ENCODE measurements at regions not wholly inside any gene's neighbourhood (a gene's known extent, or its start where the extent isn't known, plus 50 kb on each side); places are given as distances from the start of the nearest gene placed in this dataset.
A peak's percentile ranks its signal among the peaks of the same experiment; 100 is the strongest.

- TF ChIP-seq ZFP3 (CRISPR knock-in tag; IDR thresholded peaks at IDR 0.05), result peak; percentile 61; the same call in 1 of the 2 replicates
- peak; percentile 89; the same call in 1 of the 2 replicates for TF ChIP-seq PATZ1 (CRISPR knock-in tag; IDR thresholded peaks at IDR 0.05; ENCODE audit: borderline replicate concordance)
- no peak for TF ChIP-seq ESRRG (CRISPR knock-in tag; IDR thresholded peaks at IDR 0.05)
- no peak for TF ChIP-seq ARNTL (CRISPR knock-in tag; IDR thresholded peaks at IDR 0.05; ENCODE audit: borderline replicate concordance, low read depth)
- no peak for TF ChIP-seq GLIS3 (CRISPR knock-in tag; IDR thresholded peaks at IDR 0.05)
- TF ChIP-seq TSHZ2 (CRISPR knock-in tag; IDR thresholded peaks at IDR 0.05), result peak; percentile 69
- peak; percentile 90; the same call in 1 of the 2 replicates for TF ChIP-seq CSDC2 (CRISPR knock-in tag; IDR thresholded peaks at IDR 0.05)
- ATAC-seq, result peak; percentile 80
Measured at GRCh38 chr9:129496473-129497004, 124.4 kb downstream of the C9orf50 start.

GRCh38 chr9:129495620-129496472 lies 125.1 kb downstream of the C9orf50 start:
- TF ChIP-seq ZNF70 (CRISPR knock-in tag; IDR thresholded peaks at IDR 0.05) (peak; percentile 38; the same call in 1 of the 2 replicates), ZFP3 (CRISPR knock-in tag; IDR thresholded peaks at IDR 0.05) (0 out of 2 replicates have a peak, but pooled peaks have one; percentile 62), ZNF565 (CRISPR knock-in tag; conservative IDR thresholded peaks at IDR 0.05; ENCODE audit: low read depth) (peak; percentile 73; the same call in 1 of the 2 replicates), POU6F1 (CRISPR knock-in tag; IDR thresholded peaks at IDR 0.05; ENCODE audit: borderline replicate concordance, low read depth) (no peak), ISL1 (CRISPR knock-in tag; IDR thresholded peaks at IDR 0.05) (peak; percentile 42; the same call in 1 of the 2 replicates), TSHZ2 (CRISPR knock-in tag; IDR thresholded peaks at IDR 0.05) (peak; percentile 71; the same call in 1 of the 2 replicates), OSR1 (CRISPR knock-in tag; IDR thresholded peaks at IDR 0.05) (no peak), ARNTL (CRISPR knock-in tag; IDR thresholded peaks at IDR 0.05; ENCODE audit: borderline replicate concordance, low read depth) (no peak), PATZ1 (CRISPR knock-in tag; IDR thresholded peaks at IDR 0.05; ENCODE audit: borderline replicate concordance) (no peak), SNAI2 (CRISPR knock-in tag; IDR thresholded peaks at IDR 0.05) (peak; percentile 72; the same call in 1 of the 2 replicates)
- peak; percentile 79 for ATAC-seq

GRCh38 chr9:129494113-129494789 lies 126.7 kb downstream of the C9orf50 start:
- no peak for TF ChIP-seq ARNTL (CRISPR knock-in tag; IDR thresholded peaks at IDR 0.05; ENCODE audit: borderline replicate concordance, low read depth)
- TF ChIP-seq TOX (CRISPR knock-in tag; IDR thresholded peaks at IDR 0.05; ENCODE audit: borderline replicate concordance), result no peak
- TF ChIP-seq SNAI2 (CRISPR knock-in tag; IDR thresholded peaks at IDR 0.05), result no peak
- no peak for TF ChIP-seq BACH2 (CRISPR knock-in tag; IDR thresholded peaks at IDR 0.05; ENCODE audit: borderline replicate concordance)
- no peak for TF ChIP-seq CSRNP3 (CRISPR knock-in tag; IDR thresholded peaks at IDR 0.05)
- no peak for TF ChIP-seq ZNF70 (CRISPR knock-in tag; IDR thresholded peaks at IDR 0.05)
- TF ChIP-seq ISL1 (CRISPR knock-in tag; IDR thresholded peaks at IDR 0.05), result no peak
- no peak for TF ChIP-seq PATZ1 (CRISPR knock-in tag; IDR thresholded peaks at IDR 0.05; ENCODE audit: borderline replicate concordance)
- no peak for TF ChIP-seq ZC3H10 (CRISPR knock-in tag; IDR thresholded peaks at IDR 0.05)
- no peak for ATAC-seq

Measured in SK-N-SH treated with all-trans-retinoic acid at 6 μM for 48 hours (cell line).